Activated CD8-positive, alpha-beta memory T cell treated with anti-CD3 and anti-CD28 coated beads, Interleukin-2, amount 50 U/mL, for 48 hours (primary cell): ENCODE measurements at regions not wholly inside any gene's neighbourhood (a gene's known extent, or its start where the extent isn't known, plus 50 kb on each side); places are given as distances from the start of the nearest gene placed in this dataset.
"Not testable (repeated sequence)": the region's sequence is repeated elsewhere in the genome, so short reads cannot be mapped to it uniquely, and the experiment has no call there.

Experiments
- DNase-seq: peaks from one replicate; pipeline ENCODE4 v3.0.0-alpha.2; 2020

- no peak for DNase-seq
Measured at GRCh38 chr14:85010186-85010585, 519.8 kb upstream of the FLRT2 start.

- DNase-seq, result no peak
Measured at GRCh38 chr14:85016496-85016895, 513.4 kb upstream of the FLRT2 start.

- not testable (repeated sequence) for DNase-seq
Measured at GRCh38 chr14:85023866-85024265, 506.1 kb upstream of the FLRT2 start.

- DNase-seq, result no peak
Measured at GRCh38 chr14:85024931-85025330, 505.0 kb upstream of the FLRT2 start.

- DNase-seq, result no peak
Measured at GRCh38 chr14:85027681-85028370, 502.1 kb upstream of the FLRT2 start.

- DNase-seq, result no peak
Measured at GRCh38 chr14:85037411-85037810, 492.5 kb upstream of the FLRT2 start.

- DNase-seq, result no peak
Measured at GRCh38 chr14:85038526-85039352, 491.2 kb upstream of the FLRT2 start.

GRCh38 chr14:85039353-85039626, 490.7 kb upstream of the FLRT2 start:
- no peak for DNase-seq

- no peak for DNase-seq
Measured at GRCh38 chr14:85040046-85040685, 489.8 kb upstream of the FLRT2 start.

- no peak for DNase-seq
Measured at GRCh38 chr14:85041618-85042017, 488.3 kb upstream of the FLRT2 start.

GRCh38 chr14:85042301-85042700, 487.6 kb upstream of the FLRT2 start:
- DNase-seq, result no peak

GRCh38 chr14:85050180-85050579, 479.8 kb upstream of the FLRT2 start:
- DNase-seq, result no peak

GRCh38 chr14:85052646-85053045, 477.3 kb upstream of the FLRT2 start:
- DNase-seq, result no peak

GRCh38 chr14:85054178-85054577, 475.8 kb upstream of the FLRT2 start:
- no peak for DNase-seq

- DNase-seq, result no peak
Measured at GRCh38 chr14:85056267-85056666, 473.7 kb upstream of the FLRT2 start.

- DNase-seq, result no peak
Measured at GRCh38 chr14:85057221-85057620, 472.7 kb upstream of the FLRT2 start.

- DNase-seq, result no peak
Measured at GRCh38 chr14:85058150-85058549, 471.8 kb upstream of the FLRT2 start.

- no peak for DNase-seq
Measured at GRCh38 chr14:85060121-85060520, 469.8 kb upstream of the FLRT2 start.

- DNase-seq, result no peak
Measured at GRCh38 chr14:85061256-85061655, 468.7 kb upstream of the FLRT2 start.

- DNase-seq, result no peak
Measured at GRCh38 chr14:85063747-85064146, 466.2 kb upstream of the FLRT2 start.

- no peak for DNase-seq
Measured at GRCh38 chr14:85071447-85071846, 458.5 kb upstream of the FLRT2 start.

GRCh38 chr14:85074955-85075354, 455.0 kb upstream of the FLRT2 start:
- no peak for DNase-seq

- no peak for DNase-seq
Measured at GRCh38 chr14:85075694-85076476, 454.1 kb upstream of the FLRT2 start.
